LNCAP (cell line): ENCODE measurements at regions not wholly inside any gene's neighbourhood (a gene's known extent, or its start where the extent isn't known, plus 50 kb on each side); places are given as distances from the start of the nearest gene placed in this dataset.

Experiments
- CTCF ChIP-seq: fragments of 450-650 bp; IDR thresholded peaks from 2 replicates; pipeline ENCODE4 v1.5.1; 2017; ENCODE audit warnings: mild to moderate bottlenecking

GRCh38 chr17:33611532-33611931 is 318.4 kb upstream of the ASIC2 start:
- TF ChIP-seq CTCF: no peak

- no peak for TF ChIP-seq CTCF
Observed at GRCh38 chr17:33615861-33616260, 322.8 kb upstream of the ASIC2 start.

GRCh38 chr17:33623841-33624240 is 330.7 kb upstream of the ASIC2 start:
- no peak for TF ChIP-seq CTCF

- TF ChIP-seq CTCF: no peak
Observed at GRCh38 chr17:33628500-33629346, 335.6 kb upstream of the ASIC2 start.

- no peak for TF ChIP-seq CTCF
Observed at GRCh38 chr17:33633446-33633845, 340.4 kb upstream of the ASIC2 start.

GRCh38 chr17:33637534-33637933 is 344.4 kb upstream of the ASIC2 start:
- TF ChIP-seq CTCF: no peak

GRCh38 chr17:33639103-33639880 is 346.2 kb upstream of the ASIC2 start:
- TF ChIP-seq CTCF: no peak
